Stimulated activated CD4-positive, alpha-beta T cell treated with anti-CD3 and anti-CD28 coated beads, Interleukin-1b, Interleukin-23, amount 100 ng/mL, for 1 hour (primary cell): ENCODE measurements at regions not wholly inside any gene's neighbourhood (a gene's known extent, or its start where the extent isn't known, plus 50 kb on each side); places are given as distances from the start of the nearest gene placed in this dataset.
"Not testable (repeated sequence)": the region's sequence is repeated elsewhere in the genome, so short reads cannot be mapped to it uniquely, and the experiment has no call there.

Experiments
- DNase-seq, 2 donors: peaks; one replicate each; pipeline ENCODE4 v3.0.0-alpha.2; 2020; ENCODE audit warnings: low read depth in 2 of 2

GRCh38 chr6:140671926-140672325, 1297.5 kb upstream of the CITED2 start:
- DNase-seq: no peak

- DNase-seq: no peak
Observed at GRCh38 chr6:140670021-140670420, 1295.6 kb upstream of the CITED2 start.

GRCh38 chr6:140669321-140669720, 1294.9 kb upstream of the CITED2 start:
- no peak for DNase-seq

- DNase-seq: no peak
Observed at GRCh38 chr6:140663772-140664171, 1289.3 kb upstream of the CITED2 start.

- no peak for DNase-seq
Observed at GRCh38 chr6:140663094-140663493, 1288.6 kb upstream of the CITED2 start.

- no peak for DNase-seq
Observed at GRCh38 chr6:140661691-140662090, 1287.2 kb upstream of the CITED2 start.

GRCh38 chr6:140660295-140660694, 1285.8 kb upstream of the CITED2 start:
- DNase-seq: no peak

- no peak for DNase-seq
Observed at GRCh38 chr6:140653972-140654371, 1279.5 kb upstream of the CITED2 start.

- DNase-seq: no peak
Observed at GRCh38 chr6:140653506-140653905, 1279.1 kb upstream of the CITED2 start.

- not testable (repeated sequence) for DNase-seq
Observed at GRCh38 chr6:140649502-140649901, 1275.1 kb upstream of the CITED2 start.

GRCh38 chr6:140647322-140647721, 1272.9 kb upstream of the CITED2 start:
- DNase-seq: not testable (repeated sequence)

GRCh38 chr6:140644017-140644416, 1269.6 kb upstream of the CITED2 start:
- no peak for DNase-seq

- DNase-seq: no peak
Observed at GRCh38 chr6:140641412-140641811, 1267.0 kb upstream of the CITED2 start.

- no peak for DNase-seq
Observed at GRCh38 chr6:140636908-140637402, 1262.5 kb upstream of the CITED2 start.

- no peak for DNase-seq
Observed at GRCh38 chr6:140636271-140636907, 1261.9 kb upstream of the CITED2 start.

GRCh38 chr6:140627002-140627401, 1252.6 kb upstream of the CITED2 start:
- DNase-seq: no peak

GRCh38 chr6:140623498-140623897, 1249.0 kb upstream of the CITED2 start:
- no peak for DNase-seq

GRCh38 chr6:140620496-140620895, 1246.0 kb upstream of the CITED2 start:
- DNase-seq: no peak

GRCh38 chr6:140609956-140610355, 1235.5 kb upstream of the CITED2 start:
- no peak for DNase-seq

GRCh38 chr6:140609321-140609720, 1234.9 kb upstream of the CITED2 start:
- DNase-seq: no peak

GRCh38 chr6:140604786-140605185, 1230.3 kb upstream of the CITED2 start:
- DNase-seq: no peak

- DNase-seq: no peak
Observed at GRCh38 chr6:140602431-140603248, 1228.2 kb upstream of the CITED2 start.
